ENCODE measurements at regions not wholly inside any gene's neighbourhood (a gene's known extent, or its start where the extent isn't known, plus 50 kb on each side); places are given as distances from the start of the nearest gene placed in this dataset.

GRCh38 chr13:38180670-38181069 is 169.0 kb upstream of the UFM1 start:
- TF ChIP-seq CTCF (IDR thresholded peaks at IDR 0.05; ENCODE audit: borderline replicate concordance, extremely low read depth, low read length, poor library complexity, severe bottlenecking) (no peak), EZH2 (IDR thresholded peaks at IDR 0.05; ENCODE audit: borderline replicate concordance, low read depth, low read length, severe bottlenecking) (no peak)

Data from DND-41 (cell line).